GM18498 (cell line): ENCODE measurements at regions not wholly inside any gene's neighbourhood (a gene's known extent, or its start where the extent isn't known, plus 50 kb on each side); places are given as distances from the start of the nearest gene placed in this dataset.
"Not testable (repeated sequence)": the region's sequence is repeated elsewhere in the genome, so short reads cannot be mapped to it uniquely, and the experiment has no call there.

Experiments used
- ATAC-seq: cut with Tn5 transposase; IDR thresholded peaks from one replicate; pipeline ENCODE4 v1.9.1; 2021; ENCODE audit warnings: mild to moderate bottlenecking, moderate library complexity; ENCODE audit not compliant: unreplicated experiment

DNA sequence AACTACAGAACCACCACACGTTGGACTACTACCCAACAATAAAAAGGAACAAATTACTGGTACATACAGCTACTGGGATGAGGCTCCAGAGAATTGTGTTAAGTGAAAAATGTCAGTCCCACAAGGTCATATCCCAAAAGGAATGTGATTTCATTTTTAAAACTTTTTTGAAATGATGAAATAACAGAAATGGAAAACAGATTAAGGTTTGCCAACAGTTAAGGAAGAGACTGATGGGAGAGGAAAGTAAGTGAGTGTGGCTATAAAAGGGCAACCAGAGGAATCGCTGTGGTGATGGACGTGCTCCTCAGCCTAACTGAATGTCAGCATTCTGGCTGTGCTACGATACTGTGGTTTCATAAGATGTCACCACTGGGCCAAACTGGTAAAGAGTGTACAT lies 512.8 kb downstream of the UQCRFS1 start:
- no peak for ATAC-seq

DNA sequence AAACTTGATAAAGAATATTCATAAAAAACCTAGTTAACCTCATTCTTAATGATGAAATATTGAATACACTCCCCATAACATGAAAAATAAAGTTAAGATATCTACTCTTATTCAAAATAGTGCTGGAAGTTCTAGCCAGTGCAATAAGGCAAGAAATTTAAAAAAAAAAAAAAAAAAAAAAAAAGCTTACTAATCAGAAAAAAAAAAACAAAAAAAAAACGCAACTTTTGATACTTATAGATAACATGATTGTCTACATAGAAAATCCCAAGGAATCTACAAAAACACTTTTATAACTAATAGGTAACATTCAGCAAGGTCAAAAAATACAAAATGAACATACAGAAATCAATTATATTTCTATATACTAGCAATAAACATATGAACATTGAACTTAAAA lies 515.6 kb downstream of the UQCRFS1 start:
- ATAC-seq = no peak

DNA sequence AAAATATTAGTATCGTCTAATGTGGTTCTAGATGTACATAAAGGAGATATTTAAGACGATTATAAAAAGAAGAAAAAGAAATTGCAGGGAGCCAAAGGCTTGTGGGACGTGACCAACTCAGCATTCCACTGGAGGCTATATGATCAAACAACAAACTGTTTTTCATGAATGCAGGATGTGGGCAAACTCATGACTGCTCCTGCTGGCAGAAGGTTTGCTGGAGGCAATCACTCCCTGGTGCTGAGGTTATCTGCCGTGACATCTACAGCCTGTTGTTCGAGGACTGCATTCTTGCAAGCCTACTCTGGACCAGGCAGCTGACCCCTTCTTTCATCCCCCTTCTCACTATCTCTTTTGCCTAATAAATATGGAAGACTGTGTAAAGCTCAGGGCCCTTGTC lies 518.1 kb downstream of the UQCRFS1 start:
- ATAC-seq = no peak

DNA sequence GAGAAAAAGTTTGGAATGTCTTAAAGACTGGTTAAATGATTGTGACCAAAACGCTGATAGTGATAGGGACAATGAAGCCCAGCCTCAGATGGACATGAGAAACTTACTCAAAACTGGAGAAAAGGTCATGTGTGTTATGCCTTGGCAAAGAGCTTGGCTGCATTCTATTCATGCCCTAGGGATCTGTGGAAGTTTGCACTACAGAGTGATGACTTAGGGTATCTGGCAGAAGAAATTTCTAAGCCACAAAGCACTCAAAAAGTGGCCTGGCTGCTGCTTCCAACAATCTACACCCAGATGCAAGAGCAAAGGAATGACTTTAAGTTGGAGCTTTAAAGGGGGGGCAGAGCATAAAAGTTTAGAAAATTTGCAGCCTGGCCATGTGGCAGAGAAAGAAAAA lies 521.3 kb downstream of the UQCRFS1 start:
- ATAC-seq = no peak

DNA sequence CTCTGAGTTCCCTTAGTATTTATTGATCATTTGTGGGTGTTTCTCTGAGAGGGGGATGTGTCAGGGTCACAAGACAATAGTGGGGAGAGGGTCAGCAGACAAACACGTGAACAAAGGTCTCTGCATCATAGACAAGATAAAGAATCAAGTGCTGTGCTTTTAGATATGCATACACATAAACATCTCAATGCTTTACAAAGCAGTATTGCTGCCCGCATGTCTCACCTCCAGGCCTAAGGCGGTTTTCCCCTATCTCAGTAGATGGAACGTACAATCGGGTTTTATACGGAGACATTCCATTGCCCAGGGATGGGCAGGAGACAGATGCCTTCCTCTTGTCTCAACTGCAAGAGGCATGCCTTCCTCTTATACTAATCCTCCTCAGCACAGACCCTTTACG lies 523.5 kb downstream of the UQCRFS1 start:
- not testable (repeated sequence) for ATAC-seq

DNA sequence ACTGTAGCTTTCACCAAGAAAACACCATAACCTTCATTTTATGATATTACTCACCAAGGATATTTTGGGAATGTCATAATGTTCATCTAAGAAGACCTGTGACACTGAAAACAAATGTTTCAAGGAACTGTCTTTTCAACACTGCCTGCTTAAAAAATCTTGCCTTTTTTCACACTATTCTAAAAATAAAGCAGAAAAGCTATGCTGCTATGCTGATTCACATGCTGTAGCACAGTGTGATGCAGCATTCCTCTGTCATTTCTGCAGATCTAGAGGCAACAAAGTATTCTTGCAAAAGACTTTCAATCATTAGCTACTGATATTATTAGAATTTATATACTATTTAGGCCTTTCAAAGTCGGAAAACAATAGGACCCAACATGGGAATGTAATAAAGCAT lies 525.7 kb downstream of the UQCRFS1 start:
- ATAC-seq = no peak

DNA sequence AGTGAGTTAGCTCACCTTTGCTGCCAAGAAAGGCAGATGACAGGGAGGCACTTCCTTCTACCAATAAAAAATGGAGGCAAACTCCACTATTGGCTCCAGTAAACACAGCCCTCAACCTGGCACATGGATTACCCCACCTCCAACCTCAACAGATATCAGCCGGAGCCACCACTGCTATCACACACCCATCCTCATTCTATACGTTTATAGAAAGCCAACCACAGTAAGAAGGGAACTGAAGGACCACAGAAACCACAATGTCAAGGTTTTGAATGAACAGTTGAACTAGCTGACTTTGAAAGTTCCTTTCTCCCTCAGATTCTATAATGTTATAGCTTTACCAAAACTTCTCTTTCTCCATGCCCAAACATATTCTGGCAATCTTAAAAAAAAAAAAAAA lies 526.2 kb downstream of the UQCRFS1 start:
- no peak for ATAC-seq

DNA sequence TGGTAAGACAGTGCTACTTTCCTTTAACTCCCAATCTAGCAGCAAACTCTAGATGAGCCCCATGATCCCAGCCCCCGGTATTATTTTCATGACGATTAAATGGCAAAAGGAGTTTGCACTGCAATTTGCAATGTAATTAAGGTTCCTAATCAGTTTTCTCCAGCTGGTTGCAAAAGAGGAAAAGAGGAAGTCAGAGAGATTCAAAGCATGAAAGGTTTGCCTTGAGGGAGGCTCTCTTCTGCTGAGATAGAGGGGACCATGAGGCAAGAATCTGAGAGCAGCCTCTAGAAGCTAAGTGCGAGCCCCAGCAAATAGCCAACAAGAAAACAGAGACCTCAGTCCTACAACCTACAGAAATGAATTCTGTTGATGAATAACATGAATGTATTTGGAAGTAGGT lies 527.1 kb downstream of the UQCRFS1 start:
- no peak for ATAC-seq

DNA sequence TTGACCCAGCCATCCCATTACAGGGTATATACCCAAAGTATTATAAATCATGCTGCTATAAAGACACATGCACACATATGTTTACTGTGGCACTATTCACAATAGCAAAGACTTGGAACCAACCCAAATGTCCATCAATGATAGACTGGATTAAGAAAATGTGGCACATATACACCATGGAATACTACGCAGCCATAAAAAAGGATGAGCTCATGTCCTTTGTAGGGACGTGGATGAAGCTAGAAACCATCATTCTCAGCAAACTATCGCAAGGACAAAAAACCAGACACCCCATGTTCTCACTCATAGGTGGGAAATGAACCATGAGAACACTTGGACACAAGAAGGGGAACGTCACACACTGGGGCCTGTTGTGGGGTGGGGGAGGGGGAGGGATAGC lies 527.9 kb downstream of the UQCRFS1 start:
- ATAC-seq = not testable (repeated sequence)

DNA sequence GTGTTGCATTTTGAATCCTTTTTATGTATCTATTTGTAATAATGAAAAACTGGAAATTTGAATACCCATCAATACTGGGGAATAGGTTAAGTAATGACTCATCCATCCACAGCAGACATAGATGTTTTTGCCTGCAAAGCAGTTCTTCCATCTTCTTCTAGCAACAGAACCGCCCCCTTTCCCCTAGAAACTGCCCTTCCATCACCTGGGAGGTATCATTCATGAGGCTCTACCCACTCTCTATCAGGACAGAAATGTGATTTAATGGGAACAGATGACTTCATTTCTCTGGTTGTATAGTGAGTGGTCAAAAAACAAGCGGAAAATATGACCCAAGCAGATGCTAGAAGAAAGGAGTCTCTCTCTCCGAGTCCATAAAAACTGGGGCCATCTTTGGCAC lies 532.8 kb downstream of the UQCRFS1 start:
- no peak for ATAC-seq

DNA sequence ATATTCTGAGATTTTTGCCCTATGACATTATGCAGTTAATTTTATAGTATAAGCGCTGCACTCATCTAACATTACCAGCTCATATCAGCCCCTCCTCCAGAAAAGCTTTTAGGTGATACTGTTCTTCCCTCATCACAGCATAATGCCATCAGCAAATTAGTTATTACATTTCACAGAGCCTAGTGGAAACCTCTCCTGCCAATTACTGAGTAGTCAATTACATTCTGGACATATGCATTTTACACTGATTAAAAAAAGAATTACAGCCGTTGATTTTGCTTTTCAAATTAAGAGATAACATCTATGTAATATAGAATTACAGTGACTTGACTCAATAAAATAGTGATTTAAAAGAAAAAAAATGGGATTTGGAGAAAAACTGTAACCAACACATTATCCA lies 542.1 kb downstream of the UQCRFS1 start:
- no peak for ATAC-seq

DNA sequence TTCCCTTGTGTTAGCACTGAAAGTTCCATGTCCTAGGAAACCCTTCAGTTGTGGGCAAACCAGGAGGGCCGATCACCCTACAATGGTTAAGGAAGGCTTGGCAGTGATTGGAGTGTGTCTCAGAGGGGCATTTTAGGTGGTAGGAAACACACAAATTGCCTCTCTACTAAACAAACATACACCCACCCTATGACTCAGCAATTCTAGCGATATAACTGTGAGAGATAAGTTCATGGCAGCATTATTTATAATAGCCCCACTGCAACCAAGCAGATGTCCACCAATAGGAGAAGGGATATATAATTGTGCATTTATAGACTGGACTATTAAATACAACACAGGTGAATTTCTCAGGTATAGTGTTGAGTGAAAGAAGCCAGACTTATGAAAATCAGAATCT lies 543.1 kb downstream of the UQCRFS1 start:
- no peak for ATAC-seq

DNA sequence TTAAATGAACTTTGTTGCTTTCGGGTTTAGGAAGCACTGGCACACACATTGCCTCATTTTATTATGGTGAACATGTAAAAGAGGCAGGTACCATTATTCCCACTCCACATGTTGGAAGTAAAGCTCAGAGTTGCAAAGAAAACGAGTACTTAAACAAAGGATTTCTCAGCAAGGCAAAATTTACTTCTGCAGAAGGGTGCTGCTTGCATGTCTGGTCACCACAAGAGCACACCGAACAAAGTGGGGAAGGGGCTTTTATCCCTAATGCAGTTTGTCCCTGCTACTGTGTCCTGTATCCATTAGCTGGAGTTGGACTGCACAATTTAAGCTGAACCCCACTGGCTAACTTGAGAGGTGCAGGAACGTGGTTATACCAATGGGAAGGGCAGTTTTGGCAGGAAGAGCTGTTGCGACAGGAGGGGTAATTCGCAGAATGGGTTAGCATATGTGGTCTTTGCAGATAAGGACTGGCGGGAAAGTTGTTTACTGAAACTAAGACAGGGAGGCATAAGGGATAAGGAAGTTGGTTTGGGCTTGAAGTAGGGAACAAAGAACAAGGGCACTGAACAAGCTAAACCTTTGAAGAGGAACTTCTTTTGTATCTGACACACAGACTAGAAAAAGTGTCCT lies 545.5 kb downstream of the UQCRFS1 start:
- ATAC-seq = no peak

DNA sequence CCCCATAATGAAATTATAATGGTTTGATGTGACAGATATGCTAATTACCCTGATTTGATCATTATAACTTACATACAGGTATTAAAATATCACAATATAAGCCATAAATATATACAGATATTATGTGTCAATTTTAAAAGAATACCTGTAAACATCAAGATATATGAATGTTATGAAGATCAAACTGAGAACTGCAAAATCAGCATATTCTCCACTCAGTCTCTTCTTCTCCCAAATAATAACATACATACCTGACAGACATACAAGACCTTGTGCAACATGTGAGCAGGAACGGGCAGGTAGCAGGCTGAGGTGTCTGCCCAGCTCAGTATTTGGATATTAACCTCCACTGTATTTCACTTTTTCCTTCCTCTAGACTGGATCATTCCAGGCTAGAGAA lies 547.2 kb downstream of the UQCRFS1 start:
- no peak for ATAC-seq

DNA sequence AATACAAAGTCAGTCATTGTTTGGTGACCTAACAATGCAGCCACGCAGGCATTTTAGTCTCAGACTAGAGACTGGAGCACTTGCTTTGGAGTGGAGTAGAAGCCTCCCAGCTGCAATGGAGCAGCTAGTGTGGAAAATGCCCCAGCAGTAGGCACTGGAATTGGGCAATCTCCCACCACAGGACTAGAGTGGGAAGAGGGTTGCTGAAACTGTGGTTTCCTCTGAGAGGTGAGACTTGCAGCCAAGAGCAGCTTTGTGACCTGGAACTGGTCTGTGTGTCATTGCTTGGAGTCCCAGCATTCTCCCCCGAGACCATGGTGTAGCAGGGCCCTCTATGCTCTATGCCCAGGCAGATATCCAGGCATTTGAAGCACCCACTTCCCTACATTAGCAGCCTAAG lies 556.3 kb downstream of the UQCRFS1 start:
- ATAC-seq = no peak

DNA sequence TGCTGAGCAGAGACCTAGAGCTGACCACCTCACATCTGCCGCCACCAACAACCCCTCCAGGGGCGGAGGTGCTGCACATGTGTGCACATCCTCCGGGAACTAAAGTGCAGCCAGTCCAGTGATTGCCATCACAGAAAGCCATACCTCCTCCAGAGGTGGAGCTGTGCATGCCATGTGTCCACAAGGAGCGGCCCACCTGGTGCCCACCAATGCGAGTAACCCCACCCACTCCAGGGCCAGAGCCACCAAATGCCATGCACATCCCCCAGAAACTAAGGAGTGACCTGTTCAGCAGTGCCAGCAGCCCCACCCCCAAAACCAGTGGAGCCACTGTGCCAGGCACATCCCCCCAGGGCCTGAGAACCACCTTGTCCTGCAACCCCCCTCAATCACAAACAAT lies 557.9 kb downstream of the UQCRFS1 start:
- no peak for ATAC-seq

DNA sequence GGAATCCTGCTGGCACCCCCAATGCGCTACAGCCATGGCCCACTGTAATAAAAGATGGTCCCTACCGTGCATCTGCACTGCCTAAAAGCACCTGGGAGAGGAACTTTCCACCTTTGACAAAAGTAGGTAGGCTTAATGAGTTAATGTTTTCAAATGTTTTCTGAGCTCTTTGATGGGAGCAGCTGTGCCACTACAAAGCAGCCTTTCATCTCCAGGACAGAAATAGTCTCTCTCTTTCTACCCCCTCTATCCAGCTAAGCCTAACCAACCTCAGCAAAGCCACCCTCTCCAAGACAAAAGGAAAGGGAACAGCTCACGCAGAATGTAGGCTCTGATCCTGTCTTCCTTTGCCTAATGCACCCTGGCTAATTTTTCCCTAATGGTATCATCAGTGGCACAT lies 560.2 kb downstream of the UQCRFS1 start:
- ATAC-seq = no peak

DNA sequence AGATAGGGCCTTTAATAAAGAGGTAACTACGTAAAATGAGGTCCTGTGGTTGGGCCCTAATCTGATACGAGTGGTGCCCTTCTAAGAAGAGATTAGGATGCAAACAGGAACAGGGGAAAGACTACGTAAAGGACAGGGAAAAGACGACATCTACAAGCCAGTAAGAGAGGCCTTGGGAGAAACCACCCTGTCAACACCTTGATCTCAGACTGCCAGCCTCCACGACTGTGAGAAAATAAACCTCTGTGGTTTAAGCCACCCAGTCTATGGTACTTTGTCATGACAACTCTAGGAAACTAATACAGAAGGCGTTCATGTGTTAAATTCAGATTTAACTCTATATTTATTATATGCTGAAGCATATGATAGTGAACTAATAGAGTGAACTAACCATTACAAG lies 566.3 kb downstream of the UQCRFS1 start:
- ATAC-seq = no peak

DNA sequence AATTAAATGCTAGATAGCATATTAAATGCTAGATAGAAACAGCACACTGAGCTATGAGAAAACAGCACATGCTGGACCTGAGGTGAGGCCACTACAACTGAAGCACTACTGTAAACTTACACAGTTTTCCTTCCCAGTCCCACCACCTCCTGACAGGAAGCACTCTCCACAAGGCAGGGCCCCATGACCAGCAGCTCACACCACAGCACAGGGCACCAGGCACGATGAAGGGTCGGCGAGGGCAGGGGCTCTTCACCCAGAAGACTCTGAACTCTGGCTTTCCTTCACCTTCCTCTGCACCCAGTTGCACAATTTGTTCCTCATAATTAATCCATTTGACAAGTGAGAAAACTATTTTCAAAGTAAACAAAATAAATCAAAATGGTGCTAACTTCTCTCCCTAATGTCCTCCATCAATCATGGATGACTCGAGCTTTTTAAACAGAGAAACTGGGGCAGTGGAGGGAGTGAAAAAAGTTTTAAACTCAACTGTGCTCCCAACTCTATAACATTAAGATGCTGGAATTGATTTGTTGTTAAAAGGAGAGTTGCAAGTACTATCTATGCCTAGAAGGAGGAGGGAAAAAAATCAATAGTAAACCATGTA lies 568.7 kb downstream of the UQCRFS1 start:
- ATAC-seq = no peak

DNA sequence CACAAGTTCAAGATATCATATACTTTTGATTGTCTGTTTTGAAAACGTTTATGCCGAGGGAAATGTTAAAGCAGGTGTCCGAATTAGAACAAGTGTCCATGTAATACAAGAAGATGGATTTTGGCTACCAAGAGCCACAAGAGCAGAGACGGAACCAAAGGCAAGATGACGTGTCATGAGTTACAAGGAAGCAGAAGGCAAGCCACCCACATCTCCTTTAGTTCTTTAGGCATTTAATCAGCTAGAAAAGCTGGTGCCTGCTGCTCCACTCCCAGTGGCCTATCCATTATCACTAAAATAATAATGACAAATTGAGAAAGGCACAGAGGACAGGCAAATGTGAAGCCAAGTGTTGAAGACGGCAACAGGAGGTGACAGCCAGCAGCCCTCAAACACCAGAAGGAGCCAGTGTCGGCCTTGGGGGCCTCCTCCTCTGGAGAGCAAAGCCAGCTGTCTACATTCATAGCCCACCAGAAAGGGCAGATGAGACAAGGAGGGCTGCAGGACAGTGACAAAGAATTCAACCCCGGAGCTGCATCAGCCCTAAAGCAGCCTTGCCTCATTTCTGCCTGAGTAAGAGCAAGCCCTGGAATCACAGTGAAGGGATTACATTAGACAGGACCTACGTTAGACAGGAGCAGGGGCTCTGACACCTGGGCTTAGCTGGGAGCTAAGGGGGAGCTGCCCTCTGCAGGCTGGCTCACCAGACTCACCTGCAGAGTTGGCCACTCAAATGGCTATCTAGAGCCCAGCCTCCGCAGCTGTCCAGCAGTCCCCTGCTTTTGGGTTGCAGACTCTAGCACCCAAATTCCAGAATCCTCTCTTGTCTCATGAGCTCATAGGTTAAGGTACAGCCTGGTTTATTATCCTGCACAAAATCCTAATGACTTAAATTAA lies 569.9 kb downstream of the UQCRFS1 start:
- no peak for ATAC-seq

DNA sequence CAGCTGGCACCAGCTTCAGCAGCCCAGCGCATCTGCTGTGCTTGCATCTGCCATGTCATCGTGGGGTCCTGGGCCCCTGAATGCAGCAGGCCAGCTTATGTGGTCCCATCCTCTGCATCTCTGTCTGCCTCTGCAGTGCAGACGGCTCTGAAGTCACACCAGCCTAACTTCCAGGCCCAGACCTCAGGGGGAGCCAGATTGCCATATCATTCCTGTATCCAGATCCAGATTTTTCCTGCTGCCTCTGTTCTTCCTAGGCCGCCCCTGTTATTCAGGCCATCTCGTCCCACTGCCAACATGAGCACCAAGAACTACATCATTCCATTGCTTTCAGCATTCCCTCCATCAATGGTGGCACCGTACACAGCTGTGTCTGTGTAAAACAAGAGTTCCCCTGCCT lies 571.6 kb downstream of the UQCRFS1 start:
- ATAC-seq = no peak

DNA sequence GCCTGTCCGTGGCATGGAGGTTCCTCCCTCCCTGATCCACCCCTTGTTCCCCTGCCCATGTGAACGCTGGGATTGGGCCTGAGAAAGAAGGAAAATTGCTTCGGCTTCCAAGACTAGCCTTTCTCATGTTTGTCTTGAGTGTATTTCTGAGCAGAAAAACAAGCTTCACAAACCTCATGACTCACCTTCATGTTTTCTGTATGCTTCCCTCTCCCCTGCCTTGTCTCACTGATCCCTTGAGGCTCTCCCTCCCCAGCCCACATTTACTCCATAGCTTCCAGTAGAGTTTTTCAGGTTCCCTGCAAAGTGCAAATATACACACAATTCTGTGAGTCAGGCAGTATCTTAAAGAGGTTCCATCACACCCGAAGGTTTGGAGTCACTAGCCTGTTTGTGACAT lies 572.4 kb downstream of the UQCRFS1 start:
- ATAC-seq = no peak
